Astrocyte (in vitro differentiated cells and primary cell): ENCODE measurements at regions not wholly inside any gene's neighbourhood (a gene's known extent, or its start where the extent isn't known, plus 50 kb on each side); places are given as distances from the start of the nearest gene placed in this dataset.

Experiments used
- DNase-seq: peaks from one replicate; pipeline ENCODE4 v3.0.0-alpha.2; 2010; ENCODE audit warnings: low read depth
- FAIRE-seq: peaks from 2 replicates; lab custom pipeline; 2011; peaks lifted over from hg19 to GRCh38; lab: Jason Lieb, UNC
- H2AFZ ChIP-seq: 2 replicates; pipeline ENCODE4 v1.6.0; 2012; ENCODE audit warnings: low read depth, low read length, inconsistent platforms
- H3K27ac ChIP-seq: 2 replicates; pipeline ENCODE4 v1.5.1; 2011; ENCODE audit warnings: low read depth, low read length, inconsistent platforms
- H3K27me3 ChIP-seq: 2 replicates; pipeline ENCODE4 v1.6.0; 2011; ENCODE audit warnings: low read length, inconsistent platforms; ENCODE audit not compliant: insufficient read depth
- H3K36me3 ChIP-seq: 2 replicates; pipeline ENCODE4 v1.5.1; 2011; ENCODE audit warnings: low read length, inconsistent platforms; ENCODE audit not compliant: insufficient read depth
- H3K4me1 ChIP-seq: 2 replicates; pipeline ENCODE4 v1.5.1; 2011; ENCODE audit warnings: low read length, inconsistent platforms; ENCODE audit not compliant: insufficient read depth
- H3K4me2 ChIP-seq: 2 replicates; pipeline ENCODE4 v1.6.0; 2012; ENCODE audit warnings: low read length, inconsistent platforms
- H3K4me3 ChIP-seq: 2 replicates; pipeline ENCODE4 v1.5.1; 2011; ENCODE audit warnings: low read depth, mild to moderate bottlenecking, low read length, inconsistent platforms; ENCODE audit not compliant: insufficient read depth
- H3K79me2 ChIP-seq: 2 replicates; pipeline ENCODE4 v1.6.0; 2012; ENCODE audit warnings: mild to moderate bottlenecking, low read length, inconsistent platforms; ENCODE audit not compliant: insufficient read depth
- H3K9ac ChIP-seq: 2 replicates; pipeline ENCODE4 v1.6.0; 2012; ENCODE audit warnings: mild to moderate bottlenecking, low read length, inconsistent platforms
- H3K9me3 ChIP-seq: 2 replicates; pipeline ENCODE4 v1.5.1; 2012; ENCODE audit warnings: low read depth, mild to moderate bottlenecking, low read length, inconsistent platforms; ENCODE audit not compliant: insufficient read depth
- H4K20me1 ChIP-seq: 2 replicates; pipeline ENCODE4 v1.6.0; 2012; ENCODE audit warnings: low read length, inconsistent platforms; ENCODE audit not compliant: insufficient read depth
- H3K27ac Mint-ChIP-seq: one replicate; pipeline ENCODE4 v1.8.0; 2021; ENCODE audit warnings: mild to moderate bottlenecking, mixed read lengths; ENCODE audit not compliant: unreplicated experiment
- H3K27me3 Mint-ChIP-seq: one replicate; pipeline ENCODE4 v1.8.0; 2021; ENCODE audit warnings: low read depth, mixed read lengths; ENCODE audit not compliant: unreplicated experiment
- H3K36me3 Mint-ChIP-seq: one replicate; pipeline ENCODE4 v1.8.0; 2021; ENCODE audit warnings: low read depth, mixed read lengths; ENCODE audit not compliant: unreplicated experiment
- H3K4me1 Mint-ChIP-seq: one replicate; pipeline ENCODE4 v1.8.0; 2021; ENCODE audit warnings: low read depth, mixed read lengths; ENCODE audit not compliant: unreplicated experiment
- H3K4me3 Mint-ChIP-seq: one replicate; pipeline ENCODE4 v1.8.0; 2021; ENCODE audit warnings: mild to moderate bottlenecking, moderate library complexity, mixed read lengths; ENCODE audit not compliant: unreplicated experiment
- H3K9me3 Mint-ChIP-seq: one replicate; pipeline ENCODE4 v1.8.0; 2021; ENCODE audit warnings: mild to moderate bottlenecking, mixed read lengths; ENCODE audit not compliant: unreplicated experiment
- EZH2 ChIP-seq: IDR thresholded peaks from 2 replicates; pipeline ENCODE4 v1.6.1; 2012; ENCODE audit warnings: mild to moderate bottlenecking, low read length, inconsistent platforms; ENCODE audit not compliant: insufficient read depth
- TF ChIP-seq, protein P1 (sequence below): IDR thresholded peaks from 2 replicates; pipeline ENCODE4 v1.5.1; 2011; ENCODE audit warnings: low read depth, mild to moderate bottlenecking, inconsistent platforms, low read length, moderate library complexity; ENCODE audit not compliant: insufficient read depth

DNA sequence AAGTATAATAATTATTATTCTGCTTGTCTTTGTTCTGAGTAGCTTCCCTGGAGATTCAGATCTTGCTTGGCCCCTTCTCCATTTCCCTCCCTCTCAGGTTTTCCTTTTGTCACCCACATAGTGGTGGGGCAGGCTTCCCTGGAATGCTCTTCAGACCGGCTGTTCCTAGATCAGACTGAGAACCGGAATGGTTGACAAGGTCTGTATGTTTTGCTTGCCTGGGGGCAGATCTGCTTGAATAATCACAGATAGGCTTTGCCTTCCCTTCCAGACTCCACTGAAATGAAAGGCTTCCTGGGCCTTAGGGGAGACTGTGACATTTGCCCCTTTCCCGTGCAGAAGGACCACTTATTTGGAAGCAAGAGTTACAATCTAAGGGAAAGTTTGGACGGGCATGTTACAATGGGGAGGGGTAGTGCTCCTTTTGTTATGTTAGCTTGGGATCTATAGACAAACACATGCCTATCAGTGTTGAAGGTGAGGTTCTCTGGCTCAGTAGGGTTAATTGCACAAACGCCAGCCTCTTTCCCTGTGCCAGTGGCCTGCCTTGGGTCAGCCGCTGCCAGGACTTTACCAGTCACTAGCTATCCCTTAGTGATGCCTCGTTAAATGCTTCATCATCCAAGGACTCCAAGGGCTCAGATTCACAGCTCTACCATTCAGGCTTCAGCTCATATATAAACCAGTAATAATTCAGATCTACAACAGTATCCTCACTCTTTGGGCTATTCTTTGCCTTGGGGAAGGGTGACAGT lies 178.6 kb downstream of the SNAPC1 start:
- H4K20me1 ChIP-seq = no peaks in the 10 kb centered on the region
- no peak overlapping the region for H3K4me3 ChIP-seq
- H3K9ac ChIP-seq = no peak overlapping the region
- H3K36me3 ChIP-seq = no peaks in the 10 kb centered on the region
- DNase-seq = peak; percentile 20
- H3K9me3 Mint-ChIP-seq = peaks cover 5% of the 10 kb centered on the region
- no peak overlapping the region for H3K4me3 Mint-ChIP-seq
- H3K36me3 Mint-ChIP-seq = no peaks in the 10 kb centered on the region
- H3K27me3 Mint-ChIP-seq = no peaks in the 10 kb centered on the region
- no peak overlapping the region for H3K27ac Mint-ChIP-seq
- TF ChIP-seq, protein P1, sequence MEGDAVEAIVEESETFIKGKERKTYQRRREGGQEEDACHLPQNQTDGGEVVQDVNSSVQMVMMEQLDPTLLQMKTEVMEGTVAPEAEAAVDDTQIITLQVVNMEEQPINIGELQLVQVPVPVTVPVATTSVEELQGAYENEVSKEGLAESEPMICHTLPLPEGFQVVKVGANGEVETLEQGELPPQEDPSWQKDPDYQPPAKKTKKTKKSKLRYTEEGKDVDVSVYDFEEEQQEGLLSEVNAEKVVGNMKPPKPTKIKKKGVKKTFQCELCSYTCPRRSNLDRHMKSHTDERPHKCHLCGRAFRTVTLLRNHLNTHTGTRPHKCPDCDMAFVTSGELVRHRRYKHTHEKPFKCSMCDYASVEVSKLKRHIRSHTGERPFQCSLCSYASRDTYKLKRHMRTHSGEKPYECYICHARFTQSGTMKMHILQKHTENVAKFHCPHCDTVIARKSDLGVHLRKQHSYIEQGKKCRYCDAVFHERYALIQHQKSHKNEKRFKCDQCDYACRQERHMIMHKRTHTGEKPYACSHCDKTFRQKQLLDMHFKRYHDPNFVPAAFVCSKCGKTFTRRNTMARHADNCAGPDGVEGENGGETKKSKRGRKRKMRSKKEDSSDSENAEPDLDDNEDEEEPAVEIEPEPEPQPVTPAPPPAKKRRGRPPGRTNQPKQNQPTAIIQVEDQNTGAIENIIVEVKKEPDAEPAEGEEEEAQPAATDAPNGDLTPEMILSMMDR = no peak
- no peak for TF ChIP-seq EZH2
- peaks cover 16% of the 10 kb centered on the region for H3K4me1 Mint-ChIP-seq
- H3K79me2 ChIP-seq = no peaks in the 10 kb centered on the region
- H3K27me3 ChIP-seq = peaks cover 3% of the 10 kb centered on the region
- no peaks in the 10 kb centered on the region for H3K4me1 ChIP-seq
- H3K9me3 ChIP-seq = no peaks in the 10 kb centered on the region
- H2AFZ ChIP-seq = no peak overlapping the region
- FAIRE-seq = no peak
- no peak overlapping the region for H3K27ac ChIP-seq
- H3K4me2 ChIP-seq = no peak overlapping the region

DNA sequence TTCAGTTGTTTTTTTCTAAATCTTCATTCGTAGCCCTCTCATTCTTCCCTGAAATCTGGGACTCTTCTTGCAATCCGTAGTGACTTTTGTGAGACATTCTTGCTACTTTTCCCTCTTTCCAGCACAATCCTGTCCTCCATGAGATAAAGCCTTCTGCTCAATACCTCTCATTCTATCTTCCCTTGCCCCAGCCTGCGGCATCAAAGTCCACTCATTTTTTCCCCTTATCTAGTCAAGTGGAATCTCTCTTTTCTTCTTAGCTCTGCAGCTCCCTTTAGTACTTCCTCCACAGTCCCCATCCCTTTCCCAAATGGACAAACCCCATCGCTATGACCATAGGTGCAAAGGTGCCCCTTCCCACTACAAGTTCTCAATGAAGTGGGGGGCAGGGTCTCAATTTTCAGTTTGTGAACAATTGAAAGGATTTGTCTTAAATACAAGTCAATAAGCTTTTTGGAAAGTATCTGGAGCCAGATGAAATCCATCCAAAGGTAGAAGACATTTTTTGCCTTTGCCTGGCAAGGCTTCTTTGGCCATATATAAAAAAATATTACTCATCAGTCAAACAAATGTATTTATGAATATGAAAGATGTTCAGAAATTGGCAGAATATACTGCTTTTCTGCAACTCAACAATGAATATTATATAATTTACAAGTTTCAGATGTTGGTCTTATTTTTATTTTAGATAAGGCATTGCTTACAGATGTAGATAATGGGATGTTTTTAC lies 179.4 kb downstream of the SNAPC1 start:
- no peak overlapping the region for H3K27ac Mint-ChIP-seq
- H3K27me3 Mint-ChIP-seq = no peaks in the 10 kb centered on the region
- Histone ChIP-seq H3K9ac (no peak overlapping the region), H3K27ac (no peak overlapping the region), H3K36me3 (no peaks in the 10 kb centered on the region), H3K4me1 (no peaks in the 10 kb centered on the region), H2AFZ (no peak overlapping the region), H3K4me3 (no peak overlapping the region), H3K79me2 (no peaks in the 10 kb centered on the region), H3K4me2 (no peak overlapping the region), H3K27me3 (peaks cover 3% of the 10 kb centered on the region), H4K20me1 (no peaks in the 10 kb centered on the region), H3K9me3 (no peaks in the 10 kb centered on the region)
- peaks cover 5% of the 10 kb centered on the region for H3K9me3 Mint-ChIP-seq
- H3K4me1 Mint-ChIP-seq = peaks cover 16% of the 10 kb centered on the region
- H3K4me3 Mint-ChIP-seq = no peak overlapping the region
- DNase-seq (no peak), FAIRE-seq (no peak)
- no peak for TF ChIP-seq EZH2
- TF ChIP-seq, protein P1 = no peak
- H3K36me3 Mint-ChIP-seq = no peaks in the 10 kb centered on the region

DNA sequence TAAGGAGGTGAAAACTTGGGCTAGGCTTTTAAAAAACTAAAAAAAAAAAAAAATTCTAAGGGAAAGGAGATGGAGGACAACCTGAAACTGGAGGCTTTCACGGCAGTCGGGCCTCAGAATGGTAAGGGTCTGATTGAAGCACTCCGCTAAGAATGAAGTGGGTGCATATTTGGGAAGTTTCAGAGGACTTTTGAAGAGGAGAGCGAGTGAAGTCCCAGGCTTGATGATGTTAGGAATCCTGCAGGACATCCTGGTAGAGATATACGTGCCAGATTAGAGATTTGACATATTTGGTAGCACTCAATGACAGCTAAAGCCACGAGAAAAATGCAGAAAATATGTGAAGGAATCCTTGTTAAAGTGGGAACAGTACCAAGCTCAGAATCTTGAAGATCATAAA lies 186.2 kb downstream of the SNAPC1 start:
- no peak overlapping the region for H3K9ac ChIP-seq
- no peaks in the 10 kb centered on the region for H3K79me2 ChIP-seq
- DNase-seq (no peak), FAIRE-seq (no peak)
- no peaks in the 10 kb centered on the region for H3K9me3 ChIP-seq
- Mint-ChIP-seq H3K36me3 (no peaks in the 10 kb centered on the region), H3K4me3 (no peak overlapping the region), H3K27me3 (no peaks in the 10 kb centered on the region), H3K27ac (no peak overlapping the region), H3K4me1 (peaks cover 4% of the 10 kb centered on the region), H3K9me3 (peaks cover 9% of the 10 kb centered on the region)
- no peak overlapping the region for H2AFZ ChIP-seq
- H3K4me2 ChIP-seq = no peak overlapping the region
- no peak overlapping the region for H3K27ac ChIP-seq
- TF ChIP-seq, protein P1 = no peak
- no peak for TF ChIP-seq EZH2
- no peaks in the 10 kb centered on the region for H3K27me3 ChIP-seq
- H3K4me3 ChIP-seq = no peak overlapping the region
- no peaks in the 10 kb centered on the region for H4K20me1 ChIP-seq
- H3K4me1 ChIP-seq = no peaks in the 10 kb centered on the region
- no peaks in the 10 kb centered on the region for H3K36me3 ChIP-seq
